ENCODE measurements at regions not wholly inside any gene's neighbourhood (a gene's known extent, or its start where the extent isn't known, plus 50 kb on each side); places are given as distances from the start of the nearest gene placed in this dataset.

DNA sequence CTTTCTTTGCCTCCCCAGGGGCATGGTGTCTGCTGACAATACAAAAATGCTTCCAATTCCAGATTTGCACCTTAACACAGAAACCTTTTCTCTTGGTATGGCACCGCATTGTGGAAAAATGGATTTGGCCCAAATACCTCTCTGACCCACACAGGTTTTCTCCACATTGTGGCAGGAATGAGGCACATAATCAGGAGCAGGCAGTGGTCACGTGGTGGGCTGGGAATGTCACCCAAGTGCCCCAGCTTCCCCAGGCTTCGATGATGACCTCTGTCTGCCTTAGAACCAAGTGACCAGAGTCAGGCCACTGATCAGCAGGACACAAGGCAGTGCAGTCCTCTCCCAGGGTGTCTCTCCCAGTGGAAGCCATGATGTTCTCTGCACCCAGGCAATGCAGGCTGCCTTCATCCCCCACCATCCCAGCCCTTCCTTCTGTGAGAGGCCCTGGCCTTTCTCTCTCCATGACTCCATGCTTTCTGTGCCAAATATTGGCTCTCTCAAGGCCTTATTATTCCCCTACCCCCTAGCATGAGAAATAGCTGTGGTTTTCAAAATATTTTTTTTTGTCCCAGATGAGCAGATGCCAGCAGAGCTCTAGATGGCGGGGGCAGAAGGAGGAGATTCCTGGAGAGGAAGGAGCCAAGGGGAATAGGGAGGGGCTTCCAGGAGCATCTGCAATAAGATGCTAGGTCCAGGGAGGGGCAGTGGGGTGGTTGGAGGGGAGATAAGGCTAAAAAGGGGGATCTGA lies 198.9 kb downstream of the ACKR3 start:
- DNase-seq (ENCODE audit: low read depth): peak; percentile 66
- Histone ChIP-seq H3K36me3 (ENCODE audit: control insufficient read depth, insufficient read depth, low read length) (no peaks in the 10 kb centered on the region), H3K4me3 (ENCODE audit: low read depth, low read length) (no peak overlapping the region), H3K27me3 (ENCODE audit: control insufficient read depth, insufficient read depth, low read length) (peaks cover 2% of the 10 kb centered on the region; the same call in 1 of the 2 replicates)
- ChIA-PET CTCF (interaction anchor here (1.1 to 1.5 kb wide), 3 partner anchors 12 to 259 kb away, joined by 3 to 4 read pairs (median 3); no protein-coding TSS in a partner anchor), POLR2A (no interaction called here)
- TF ChIP-seq, protein P1, sequence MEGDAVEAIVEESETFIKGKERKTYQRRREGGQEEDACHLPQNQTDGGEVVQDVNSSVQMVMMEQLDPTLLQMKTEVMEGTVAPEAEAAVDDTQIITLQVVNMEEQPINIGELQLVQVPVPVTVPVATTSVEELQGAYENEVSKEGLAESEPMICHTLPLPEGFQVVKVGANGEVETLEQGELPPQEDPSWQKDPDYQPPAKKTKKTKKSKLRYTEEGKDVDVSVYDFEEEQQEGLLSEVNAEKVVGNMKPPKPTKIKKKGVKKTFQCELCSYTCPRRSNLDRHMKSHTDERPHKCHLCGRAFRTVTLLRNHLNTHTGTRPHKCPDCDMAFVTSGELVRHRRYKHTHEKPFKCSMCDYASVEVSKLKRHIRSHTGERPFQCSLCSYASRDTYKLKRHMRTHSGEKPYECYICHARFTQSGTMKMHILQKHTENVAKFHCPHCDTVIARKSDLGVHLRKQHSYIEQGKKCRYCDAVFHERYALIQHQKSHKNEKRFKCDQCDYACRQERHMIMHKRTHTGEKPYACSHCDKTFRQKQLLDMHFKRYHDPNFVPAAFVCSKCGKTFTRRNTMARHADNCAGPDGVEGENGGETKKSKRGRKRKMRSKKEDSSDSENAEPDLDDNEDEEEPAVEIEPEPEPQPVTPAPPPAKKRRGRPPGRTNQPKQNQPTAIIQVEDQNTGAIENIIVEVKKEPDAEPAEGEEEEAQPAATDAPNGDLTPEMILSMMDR (IDR thresholded peaks at IDR 0.05; ENCODE audit: insufficient read depth, low read depth, low read length): no peak

DNA sequence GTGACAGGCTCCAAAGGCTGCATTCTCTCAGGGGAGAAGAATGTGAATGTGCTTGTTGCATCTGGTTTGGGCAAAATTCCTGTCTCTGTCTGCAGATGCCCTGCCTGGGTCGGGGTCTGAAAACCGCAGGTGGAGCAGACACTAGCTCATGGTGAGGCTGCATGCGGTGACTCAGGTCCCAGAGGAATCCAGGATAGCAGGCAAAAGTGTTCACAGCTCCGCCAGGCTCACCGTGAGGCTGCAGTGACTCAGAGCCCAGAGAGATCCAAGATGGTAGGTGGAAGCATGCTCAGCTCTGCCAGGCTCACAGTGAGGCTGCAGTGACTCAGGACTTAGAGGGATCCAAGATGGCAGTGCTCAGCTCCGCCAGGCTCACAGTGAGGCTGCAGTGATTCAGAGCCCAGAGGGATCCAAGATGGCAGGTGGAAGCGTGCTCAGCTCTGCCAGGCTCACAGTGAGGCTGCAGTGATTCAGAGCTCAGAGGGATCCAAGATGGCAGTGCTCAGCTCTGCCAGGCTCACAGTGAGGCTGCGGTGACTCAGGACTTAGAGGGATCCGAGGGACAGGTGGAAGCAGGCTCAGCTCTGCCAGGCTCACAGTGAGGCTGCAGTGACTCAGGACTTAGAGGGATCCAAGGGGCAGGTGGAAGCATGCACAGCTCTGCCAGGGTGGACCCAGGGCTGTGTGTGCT lies 200.5 kb downstream of the ACKR3 start:
- Histone ChIP-seq H3K36me3 (ENCODE audit: control insufficient read depth, insufficient read depth, low read length) (no peaks in the 10 kb centered on the region), H3K4me3 (ENCODE audit: low read depth, low read length) (no peak overlapping the region), H3K27me3 (ENCODE audit: control insufficient read depth, insufficient read depth, low read length) (no peaks in the 10 kb centered on the region)
- TF ChIP-seq, protein P1 (IDR thresholded peaks at IDR 0.05; ENCODE audit: insufficient read depth, low read depth, low read length): no peak
- peak; percentile 96 for DNase-seq (ENCODE audit: low read depth)
- ChIA-PET POLR2A (interaction anchor here (1.1 kb wide), 1 partner anchor 108 kb away, joined by 3 read pairs; no protein-coding TSS in a partner anchor), CTCF (interaction anchor here (0.8 to 1.5 kb wide), 6 partner anchors 12 to 258 kb away, joined by 3 to 5 read pairs (median 4); no protein-coding TSS in a partner anchor)

DNA sequence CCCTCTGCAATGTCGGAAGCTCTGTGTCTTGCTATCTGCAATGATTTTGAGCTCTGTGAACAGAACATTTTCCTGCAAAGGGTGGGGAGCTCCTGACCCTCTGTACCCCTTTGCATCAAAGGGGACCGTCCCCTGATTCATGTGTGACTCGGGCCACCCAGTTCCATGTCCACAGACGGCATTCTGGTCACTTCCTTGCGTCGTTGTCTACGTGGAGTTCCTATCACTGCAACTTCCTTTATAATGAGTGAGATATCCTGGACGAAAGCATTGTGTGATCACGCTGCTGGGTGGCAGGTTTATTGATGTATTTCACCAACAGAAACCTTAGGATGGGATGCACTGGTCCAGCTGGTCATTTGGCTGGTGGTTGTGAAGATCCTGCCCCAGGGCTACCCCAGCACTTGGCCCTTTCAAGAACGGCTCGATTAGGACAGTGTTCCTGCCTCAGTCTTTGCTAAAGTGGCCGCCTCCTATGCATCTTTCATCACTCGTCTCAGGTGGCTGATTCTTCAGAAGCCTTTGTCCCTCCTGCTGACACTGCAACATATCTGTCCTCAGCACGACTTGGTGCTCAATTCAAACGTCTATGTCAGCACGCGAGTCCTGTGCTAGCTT lies 202.7 kb downstream of the ACKR3 start:
- Histone ChIP-seq H3K27me3 (ENCODE audit: control insufficient read depth, insufficient read depth, low read length) (no peaks in the 10 kb centered on the region), H3K36me3 (ENCODE audit: control insufficient read depth, insufficient read depth, low read length) (no peaks in the 10 kb centered on the region), H3K4me3 (ENCODE audit: low read depth, low read length) (no peak overlapping the region)
- TF ChIP-seq, protein P1 (IDR thresholded peaks at IDR 0.05; ENCODE audit: insufficient read depth, low read depth, low read length): no peak
- no peak for DNase-seq (ENCODE audit: low read depth)
- ChIA-PET CTCF (interaction anchor here (1.0 kb wide), 1 partner anchor 13 kb away, joined by 3 read pairs; no protein-coding TSS in a partner anchor), POLR2A (no interaction called here)

DNA sequence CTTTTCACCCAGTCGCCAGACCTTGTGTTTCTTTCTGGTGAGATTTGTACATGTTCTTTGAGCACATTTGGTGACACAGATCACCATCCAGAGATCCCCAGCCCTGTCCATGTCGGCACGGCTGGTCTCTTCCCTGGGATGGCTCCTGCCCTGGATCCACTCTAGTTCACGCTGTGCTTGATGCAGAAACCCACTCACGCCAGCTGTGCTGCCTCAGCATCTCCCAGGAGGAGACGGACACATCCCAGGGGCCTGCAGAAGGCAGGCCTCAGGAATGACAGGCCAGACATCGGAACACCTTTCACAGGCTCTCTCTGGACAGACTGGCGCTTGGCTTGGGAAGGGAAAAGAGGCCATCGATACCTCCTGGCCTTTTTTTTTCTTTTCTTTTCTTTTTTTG lies 203.6 kb downstream of the ACKR3 start:
- CTCF ChIA-PET: interaction anchor here (0.8 kb wide), 2 partner anchors 184 to 255 kb away, joined by 3 to 5 read pairs; no protein-coding TSS in a partner anchor
- no peaks in the 10 kb centered on the region for H3K27me3 ChIP-seq (ENCODE audit: control insufficient read depth, insufficient read depth, low read length)
- H3K4me3 ChIP-seq (ENCODE audit: low read depth, low read length): no peak overlapping the region
- no peaks in the 10 kb centered on the region for H3K36me3 ChIP-seq (ENCODE audit: control insufficient read depth, insufficient read depth, low read length)
- TF ChIP-seq, protein P1 (IDR thresholded peaks at IDR 0.05; ENCODE audit: insufficient read depth, low read depth, low read length): no peak
- DNase-seq (ENCODE audit: low read depth): no peak
- POLR2A ChIA-PET: interaction anchor here (0.9 kb wide), 1 partner anchor 91 kb away, joined by 5 read pairs; no protein-coding TSS in a partner anchor

DNA sequence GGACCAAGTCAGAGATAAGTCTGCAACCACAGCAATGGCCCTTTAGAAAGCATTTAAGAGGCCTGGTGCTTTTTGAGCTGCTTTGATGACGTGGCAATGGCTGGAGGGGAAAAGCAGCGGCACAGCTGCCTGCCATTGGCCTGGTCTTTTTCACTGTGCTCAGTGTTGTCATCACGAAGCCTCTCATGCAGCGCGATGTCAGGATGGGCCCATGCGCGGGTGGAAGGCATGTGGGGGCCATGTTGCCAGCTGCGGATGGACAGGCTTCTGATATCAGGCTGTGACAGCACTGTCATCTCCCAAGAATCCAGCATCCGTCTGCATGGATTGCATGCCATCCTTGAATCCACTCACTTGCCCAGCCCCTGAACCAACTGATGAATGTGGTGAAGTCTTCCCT lies 204.5 kb downstream of the ACKR3 start:
- TF ChIP-seq, protein P1 (IDR thresholded peaks at IDR 0.05; ENCODE audit: insufficient read depth, low read depth, low read length): no peak
- ChIA-PET CTCF (interaction anchor here (0.8 kb wide), 1 partner anchor 254 kb away, joined by 3 read pairs; no protein-coding TSS in a partner anchor), POLR2A (no interaction called here)
- no peak for DNase-seq (ENCODE audit: low read depth)
- Histone ChIP-seq H3K4me3 (ENCODE audit: low read depth, low read length) (no peak overlapping the region), H3K36me3 (ENCODE audit: control insufficient read depth, insufficient read depth, low read length) (no peaks in the 10 kb centered on the region), H3K27me3 (ENCODE audit: control insufficient read depth, insufficient read depth, low read length) (no peaks in the 10 kb centered on the region)
